ENCODE measurements at regions not wholly inside any gene's neighbourhood (a gene's known extent, or its start where the extent isn't known, plus 50 kb on each side); places are given as distances from the start of the nearest gene placed in this dataset.
"Not testable (repeated sequence)": the region's sequence is repeated elsewhere in the genome, so short reads cannot be mapped to it uniquely, and the experiment has no call there.

GRCh38 chr6:84882768-84883766 is 118.7 kb upstream of the TBX18 start:
- no peak for DNase-seq (ENCODE audit: low read depth in 2 of 3, low spot score in 1 of 3)

- not testable (repeated sequence) for DNase-seq (ENCODE audit: low read depth in 2 of 3, low spot score in 1 of 3)
Observed at GRCh38 chr6:84879385-84879784, 115.0 kb upstream of the TBX18 start.

GRCh38 chr6:84877515-84878210 is 113.3 kb upstream of the TBX18 start:
- DNase-seq (ENCODE audit: low read depth in 2 of 3, low spot score in 1 of 3) = no peak

DNA sequence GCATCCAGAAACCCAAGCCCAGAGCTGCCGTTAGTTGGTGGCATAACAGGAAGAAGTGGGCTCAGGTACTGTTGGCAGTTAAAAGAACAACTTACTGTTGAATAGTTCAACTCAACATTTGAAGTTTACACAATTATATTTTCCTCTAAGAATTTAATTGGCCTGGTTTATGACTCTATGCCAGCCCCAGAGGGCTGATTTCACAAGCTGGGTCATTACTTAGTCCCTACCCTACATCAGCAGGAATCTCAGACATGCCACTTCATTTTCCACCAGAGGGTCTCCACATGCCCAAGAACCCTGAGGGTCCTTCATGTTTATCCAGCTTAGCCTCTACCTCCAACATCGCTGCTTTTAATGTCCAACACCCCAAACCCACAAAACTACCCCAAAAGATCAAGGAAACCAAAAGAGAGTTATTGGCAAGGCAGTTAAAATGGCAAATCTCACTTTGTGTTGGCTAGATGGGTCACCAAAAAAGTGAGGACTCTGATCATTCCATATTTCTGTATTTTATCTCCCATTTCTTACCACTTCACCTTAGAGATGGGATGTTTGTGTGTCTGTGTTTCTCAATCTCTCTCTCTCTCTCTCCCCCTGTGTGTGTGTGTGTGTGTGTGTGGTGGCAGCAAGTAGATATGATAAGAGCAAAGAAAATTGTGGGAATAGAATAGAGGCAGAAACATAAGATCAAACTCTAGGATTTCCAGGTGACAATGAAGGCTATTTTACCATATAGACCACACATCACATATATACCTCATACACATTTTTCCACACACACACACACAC is 112.5 kb upstream of the TBX18 start:
- no peak for DNase-seq (ENCODE audit: low read depth in 2 of 3, low spot score in 1 of 3)

DNA sequence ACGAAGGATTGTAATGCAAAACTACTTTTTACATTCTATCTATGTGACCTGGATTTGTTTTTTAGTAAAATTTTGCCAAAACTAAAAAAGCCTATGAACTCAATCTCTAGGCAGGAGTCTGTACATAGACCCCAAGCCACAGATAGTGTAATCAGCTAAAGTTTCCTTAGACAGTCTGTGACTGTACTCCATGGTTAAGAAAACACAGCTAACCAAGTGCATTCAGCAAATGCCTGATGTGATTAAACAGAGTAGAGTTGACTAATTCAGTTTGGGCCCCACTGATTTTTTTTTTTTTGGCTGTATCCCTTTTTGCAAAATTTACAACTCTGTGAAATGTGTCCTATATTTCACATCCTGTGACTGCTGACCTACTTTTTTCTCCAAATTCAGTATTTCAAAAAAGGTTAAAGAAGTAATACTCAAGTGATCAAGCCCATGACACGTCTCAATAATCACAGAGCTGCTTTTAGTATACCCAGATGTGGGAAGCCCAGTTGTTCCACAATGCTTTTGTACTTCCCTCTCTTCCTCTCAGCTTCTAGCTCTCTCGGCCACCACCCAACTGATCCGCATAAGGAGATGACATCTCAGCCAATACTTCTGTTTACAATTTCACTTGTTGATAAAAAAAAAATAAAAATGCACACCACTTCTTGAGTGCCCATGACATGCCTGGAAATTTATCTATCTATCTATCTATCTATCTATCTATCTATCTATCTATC is 108.8 kb upstream of the TBX18 start:
- no peak for DNase-seq (ENCODE audit: low read depth in 2 of 3, low spot score in 1 of 3)

DNA sequence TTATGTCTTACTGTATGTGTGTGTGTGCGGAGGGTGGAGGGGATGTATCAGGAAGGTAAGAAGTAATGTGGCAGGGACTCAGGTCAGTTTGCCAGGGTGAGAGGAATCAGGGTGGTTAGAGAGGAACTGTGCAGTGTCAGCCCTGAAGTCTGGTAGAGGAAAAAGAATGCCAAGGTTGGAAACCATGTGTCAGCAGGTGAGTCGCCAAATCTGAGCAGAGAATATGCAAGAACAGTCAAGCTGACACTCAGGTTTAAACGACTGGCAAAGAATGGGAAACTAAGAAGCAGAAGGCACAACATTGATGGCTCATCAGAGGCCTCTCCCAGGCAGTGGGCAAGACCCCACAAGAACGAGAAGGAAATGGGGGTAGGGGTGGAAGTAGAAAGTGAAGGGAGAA is 107.5 kb upstream of the TBX18 start:
- no peak for DNase-seq (ENCODE audit: low read depth in 2 of 3, low spot score in 1 of 3)

DNA sequence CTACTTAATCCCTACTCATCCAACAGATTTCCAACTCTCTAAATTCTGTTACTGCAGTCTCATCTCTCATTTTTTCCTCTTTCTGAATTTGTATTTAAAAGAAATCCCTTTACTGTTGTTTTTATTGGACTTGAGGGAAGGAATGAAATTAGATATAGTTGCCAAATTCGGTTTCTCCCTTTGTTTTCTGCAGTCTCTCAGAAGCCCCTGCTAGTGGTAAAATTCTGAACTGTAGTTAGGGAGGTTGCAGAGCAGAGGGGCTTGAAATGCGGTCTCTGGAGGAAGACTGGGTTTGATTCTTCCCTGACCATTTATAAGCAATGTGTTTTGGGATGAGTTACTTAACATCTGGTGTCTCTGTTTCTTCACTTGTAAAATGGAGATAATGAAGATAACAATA is 106.3 kb upstream of the TBX18 start:
- no peak for DNase-seq (ENCODE audit: low read depth in 2 of 3, low spot score in 1 of 3)

DNA sequence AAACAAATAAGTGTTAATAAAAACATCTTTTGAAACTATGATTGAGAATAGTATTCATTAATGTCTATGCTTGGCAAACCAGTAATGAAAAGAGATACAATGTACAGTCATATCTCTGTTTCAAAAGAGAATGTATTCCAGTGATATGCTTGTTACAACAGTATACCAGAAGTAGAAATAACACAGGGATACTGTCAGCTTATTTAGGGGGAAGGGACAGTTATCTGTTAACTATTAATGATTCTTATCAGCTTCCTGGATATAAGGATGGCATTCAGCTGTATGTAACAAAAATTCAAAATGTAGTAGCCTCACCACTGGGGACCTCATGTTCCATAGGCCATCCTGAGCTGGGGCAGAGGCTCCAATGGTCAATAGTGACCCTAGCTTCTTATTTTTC is 103.8 kb upstream of the TBX18 start:
- DNase-seq (ENCODE audit: low read depth in 2 of 3, low spot score in 1 of 3) = no peak

GRCh38 chr6:84867521-84867920 is 103.1 kb upstream of the TBX18 start:
- DNase-seq (ENCODE audit: low read depth in 2 of 3, low spot score in 1 of 3) = no peak

GRCh38 chr6:84866715-84867114 is 102.3 kb upstream of the TBX18 start:
- no peak for DNase-seq (ENCODE audit: low read depth in 2 of 3, low spot score in 1 of 3)

DNA sequence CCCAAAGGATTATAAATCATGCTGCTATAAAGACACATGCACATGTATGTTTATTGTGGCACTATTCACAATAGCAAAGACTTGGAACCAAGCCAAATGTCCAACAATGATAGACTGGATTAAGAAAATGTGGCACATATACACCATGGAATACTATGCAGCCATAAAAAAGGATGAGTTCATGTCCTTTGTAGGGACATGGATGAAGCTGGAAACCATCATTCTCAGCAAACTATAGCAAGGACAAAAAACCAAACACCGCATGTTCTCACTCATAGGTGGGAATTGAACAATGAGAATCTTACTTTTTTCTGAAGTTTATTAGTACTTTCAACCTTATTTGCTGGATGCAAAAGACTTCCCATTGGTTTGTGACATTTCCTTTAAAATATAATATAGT is 101.0 kb upstream of the TBX18 start:
- not testable (repeated sequence) for DNase-seq (ENCODE audit: low read depth in 2 of 3, low spot score in 1 of 3)

GRCh38 chr6:84862843-84863242 is 98.4 kb upstream of the TBX18 start:
- no peak for DNase-seq (ENCODE audit: low read depth in 2 of 3, low spot score in 1 of 3)

DNA sequence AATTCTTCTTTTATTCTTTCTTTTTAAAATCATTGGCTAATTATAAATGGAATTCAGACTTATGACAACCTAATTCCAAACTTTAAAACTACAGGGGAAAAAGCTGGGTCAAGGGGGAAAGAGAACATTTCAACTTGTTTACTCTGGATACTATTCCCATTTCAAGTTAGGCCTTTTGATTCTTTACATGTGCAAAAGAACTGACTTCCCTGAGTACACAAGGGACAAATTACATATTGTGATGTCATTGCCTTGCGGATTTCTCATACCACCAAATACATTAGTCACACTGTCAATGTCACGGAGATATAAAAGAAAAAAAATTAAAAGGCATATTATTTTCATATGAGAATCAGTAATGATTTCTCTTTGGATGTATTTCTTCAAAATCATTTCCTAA is 96.5 kb upstream of the TBX18 start:
- DNase-seq (ENCODE audit: low read depth in 2 of 3, low spot score in 1 of 3) = no peak

GRCh38 chr6:84860509-84860908 is 96.1 kb upstream of the TBX18 start:
- DNase-seq (ENCODE audit: low read depth in 2 of 3, low spot score in 1 of 3) = no peak

- no peak for DNase-seq (ENCODE audit: low read depth in 2 of 3, low spot score in 1 of 3)
Observed at GRCh38 chr6:84854811-84855400, 90.5 kb upstream of the TBX18 start.

- DNase-seq (ENCODE audit: low read depth in 2 of 3, low spot score in 1 of 3) = no peak
Observed at GRCh38 chr6:84853901-84854300, 89.5 kb upstream of the TBX18 start.

GRCh38 chr6:84848960-84849359 is 84.6 kb upstream of the TBX18 start:
- no peak for DNase-seq (ENCODE audit: low read depth in 2 of 3, low spot score in 1 of 3)

DNA sequence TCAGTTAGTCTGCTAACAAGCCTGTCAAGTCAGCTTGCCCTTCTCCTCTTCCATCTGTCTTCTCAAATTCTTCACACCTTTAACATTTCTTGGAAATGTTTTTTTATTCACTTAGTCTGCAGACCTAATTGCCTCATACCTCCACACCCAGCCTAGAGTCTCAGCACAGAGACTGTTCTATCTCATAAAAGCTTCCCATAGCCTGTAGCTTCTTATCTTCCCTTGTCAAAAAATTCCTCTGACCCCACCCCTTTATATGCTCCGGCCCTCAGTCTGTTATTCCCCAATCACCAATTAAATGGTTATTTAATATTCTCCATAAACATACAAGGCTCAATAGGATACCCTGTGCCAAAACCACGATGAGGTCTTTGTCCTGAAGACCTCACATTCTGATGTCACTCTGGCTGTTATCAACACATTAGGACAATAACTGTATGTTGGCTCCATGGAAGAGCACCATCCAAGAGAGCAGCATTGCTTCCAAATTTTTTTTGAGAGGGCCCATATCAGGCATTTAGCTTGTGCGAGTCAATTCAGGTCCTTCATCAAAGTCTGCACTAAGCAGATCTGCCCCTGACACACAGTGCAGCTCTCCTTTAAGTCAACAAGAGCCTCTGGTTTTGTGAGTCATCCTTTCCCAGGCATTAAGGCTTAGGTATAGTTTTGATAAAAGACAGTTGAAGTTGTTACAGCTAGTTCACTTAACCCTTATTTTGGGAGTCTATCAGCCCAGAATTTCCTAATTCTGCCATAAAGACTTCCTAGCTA is 83.2 kb upstream of the TBX18 start:
- no peak for DNase-seq (ENCODE audit: low read depth in 2 of 3, low spot score in 1 of 3)

GRCh38 chr6:84842525-84843166 is 78.2 kb upstream of the TBX18 start:
- no peak for DNase-seq (ENCODE audit: low read depth in 2 of 3, low spot score in 1 of 3)
